SJCRH30 (cell line): ENCODE measurements at regions not wholly inside any gene's neighbourhood (a gene's known extent, or its start where the extent isn't known, plus 50 kb on each side); places are given as distances from the start of the nearest gene placed in this dataset.
A peak's percentile ranks its signal among the peaks of the same experiment; 100 is the strongest.

Source experiments
- DNase-seq, 2 experiments: peaks; one replicate each; pipeline ENCODE4 v3.0.0-alpha.2; 2015 to 2020
- H3K27ac ChIP-seq: fragments of 250-450 bp; sonication (Bioruptor Pico); 2 replicates; pipeline ENCODE4 v1.5.1; 2020; ENCODE audit warnings: mild to moderate bottlenecking, moderate library complexity
- H3K27me3 ChIP-seq: fragments of 250-450 bp; sonication (Bioruptor Pico); 2 replicates; pipeline ENCODE4 v1.5.1; 2020; ENCODE audit warnings: mild to moderate bottlenecking, moderate library complexity
- H3K36me3 ChIP-seq: fragments of 250-450 bp; sonication (Bioruptor Pico); 2 replicates; pipeline ENCODE4 v1.5.1; 2020; ENCODE audit warnings: mild to moderate bottlenecking, moderate library complexity
- H3K4me1 ChIP-seq: fragments of 250-450 bp; sonication (Bioruptor Pico); 2 replicates; pipeline ENCODE4 v1.5.1; 2020; ENCODE audit warnings: mild to moderate bottlenecking, moderate library complexity
- H3K4me3 ChIP-seq: fragments of 250-450 bp; sonication (Bioruptor Pico); 2 replicates; pipeline ENCODE4 v1.5.1; 2020; ENCODE audit warnings: mild to moderate bottlenecking, moderate library complexity
- H3K9me3 ChIP-seq: fragments of 250-450 bp; sonication (Bioruptor Pico); replicated peaks from 2 replicates; pipeline ENCODE4 v1.5.1; 2020; ENCODE audit warnings: mild to moderate bottlenecking, moderate library complexity

DNA sequence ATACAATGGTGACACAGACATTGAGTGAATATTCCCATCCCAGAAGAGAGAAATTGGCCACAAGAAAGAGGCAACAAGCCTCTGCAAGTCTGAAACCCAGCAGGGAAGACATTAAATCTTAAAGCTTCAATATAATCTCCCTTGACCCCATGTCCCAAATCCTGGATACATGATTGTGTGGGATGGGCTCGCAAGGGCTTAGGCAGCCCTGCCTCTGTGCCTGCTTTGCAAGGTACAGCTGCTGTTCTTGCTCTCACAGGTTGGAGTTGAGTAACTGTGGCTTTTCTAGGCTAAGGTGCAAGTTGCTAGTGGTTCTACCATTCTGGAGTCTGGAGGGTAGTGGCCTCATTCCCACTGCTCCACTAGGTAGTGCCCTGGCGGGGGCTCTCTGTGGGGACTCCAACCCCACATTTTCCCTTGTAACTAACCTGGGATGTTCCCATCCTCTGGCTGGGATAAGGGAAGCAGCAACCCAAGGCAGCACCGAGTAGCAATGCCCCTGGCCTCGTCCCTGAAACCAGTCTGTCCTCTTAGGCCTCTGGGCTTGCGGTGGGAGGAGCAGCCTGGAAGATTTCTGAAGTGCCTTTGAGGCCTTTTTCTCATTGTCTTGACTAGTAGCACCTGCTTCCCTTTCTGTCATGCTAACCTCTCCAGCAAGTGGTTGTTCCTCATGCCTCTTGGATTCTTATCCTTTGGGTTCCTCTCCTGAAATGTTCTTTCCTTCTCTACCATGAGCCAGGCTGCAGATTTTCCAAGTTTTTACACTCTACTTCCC is 90.0 kb downstream of the FAM174B start:
- Histone ChIP-seq H3K27ac (no peak overlapping the region), H3K4me3 (no peak overlapping the region), H3K4me1 (peaks cover 8% of the 10 kb centered on the region), H3K9me3 (no peaks in the 10 kb centered on the region), H3K27me3 (no peaks in the 10 kb centered on the region), H3K36me3 (no peaks in the 10 kb centered on the region)
- DNase-seq = no peak

DNA sequence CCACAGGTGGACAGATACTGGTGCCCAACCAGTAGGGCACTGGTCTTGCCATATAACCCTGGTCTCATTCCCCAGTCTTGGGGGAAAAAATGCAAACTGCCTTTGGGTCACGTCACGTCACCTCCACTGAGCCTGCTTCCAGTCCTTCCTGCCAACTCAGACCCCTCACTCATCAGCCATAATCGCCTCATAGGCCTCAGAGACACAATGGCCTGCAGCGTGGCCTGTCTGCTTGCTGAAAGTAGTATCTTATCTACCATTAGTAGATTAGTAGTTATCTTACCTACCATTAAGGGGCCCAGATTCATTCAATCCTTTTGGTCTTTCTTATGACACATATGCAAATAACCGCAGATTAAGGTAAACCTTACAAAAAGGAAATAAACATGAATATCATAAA is 93.8 kb downstream of the FAM174B start:
- no peaks in the 10 kb centered on the region for H3K36me3 ChIP-seq
- H3K4me1 ChIP-seq = peaks cover 8% of the 10 kb centered on the region

GRCh38 chr15:92553317-92553716 is 102.3 kb downstream of the FAM174B start:
- Histone ChIP-seq H3K4me1 (no peaks in the 10 kb centered on the region), H3K27ac (no peak overlapping the region), H3K36me3 (no peaks in the 10 kb centered on the region), H3K9me3 (no peaks in the 10 kb centered on the region), H3K4me3 (no peak overlapping the region), H3K27me3 (no peaks in the 10 kb centered on the region)
- DNase-seq = no peak

More for the DNA sequence above, 93.8 kb downstream of the FAM174B start:
- no peaks in the 10 kb centered on the region for H3K27me3 ChIP-seq
- no peak for DNase-seq
- no peak overlapping the region for H3K4me3 ChIP-seq
- no peaks in the 10 kb centered on the region for H3K9me3 ChIP-seq
- no peak overlapping the region for H3K27ac ChIP-seq

DNA sequence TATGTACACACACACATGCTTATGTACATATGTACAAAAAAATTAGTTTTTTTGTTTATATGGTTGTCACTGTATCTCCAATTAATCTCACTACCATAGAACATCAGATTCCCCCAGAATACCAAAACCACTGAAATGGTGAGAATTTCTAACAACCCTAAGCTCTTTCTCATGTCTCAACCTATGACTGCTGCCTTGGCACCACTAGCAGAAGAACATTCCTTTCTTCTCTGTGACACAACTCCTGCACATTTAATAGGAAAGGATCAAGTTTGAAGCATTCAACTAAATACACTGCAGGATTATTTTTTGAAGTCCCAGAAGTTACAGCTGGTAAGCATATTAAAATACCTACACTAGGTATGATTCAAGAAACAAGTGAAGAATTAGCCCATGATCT is 109.6 kb downstream of the FAM174B start:
- Histone ChIP-seq H3K36me3 (no peaks in the 10 kb centered on the region), H3K4me3 (no peak overlapping the region), H3K9me3 (no peaks in the 10 kb centered on the region), H3K27ac (no peak overlapping the region), H3K4me1 (peaks cover 12% of the 10 kb centered on the region), H3K27me3 (no peaks in the 10 kb centered on the region)
- no peak for DNase-seq

DNA sequence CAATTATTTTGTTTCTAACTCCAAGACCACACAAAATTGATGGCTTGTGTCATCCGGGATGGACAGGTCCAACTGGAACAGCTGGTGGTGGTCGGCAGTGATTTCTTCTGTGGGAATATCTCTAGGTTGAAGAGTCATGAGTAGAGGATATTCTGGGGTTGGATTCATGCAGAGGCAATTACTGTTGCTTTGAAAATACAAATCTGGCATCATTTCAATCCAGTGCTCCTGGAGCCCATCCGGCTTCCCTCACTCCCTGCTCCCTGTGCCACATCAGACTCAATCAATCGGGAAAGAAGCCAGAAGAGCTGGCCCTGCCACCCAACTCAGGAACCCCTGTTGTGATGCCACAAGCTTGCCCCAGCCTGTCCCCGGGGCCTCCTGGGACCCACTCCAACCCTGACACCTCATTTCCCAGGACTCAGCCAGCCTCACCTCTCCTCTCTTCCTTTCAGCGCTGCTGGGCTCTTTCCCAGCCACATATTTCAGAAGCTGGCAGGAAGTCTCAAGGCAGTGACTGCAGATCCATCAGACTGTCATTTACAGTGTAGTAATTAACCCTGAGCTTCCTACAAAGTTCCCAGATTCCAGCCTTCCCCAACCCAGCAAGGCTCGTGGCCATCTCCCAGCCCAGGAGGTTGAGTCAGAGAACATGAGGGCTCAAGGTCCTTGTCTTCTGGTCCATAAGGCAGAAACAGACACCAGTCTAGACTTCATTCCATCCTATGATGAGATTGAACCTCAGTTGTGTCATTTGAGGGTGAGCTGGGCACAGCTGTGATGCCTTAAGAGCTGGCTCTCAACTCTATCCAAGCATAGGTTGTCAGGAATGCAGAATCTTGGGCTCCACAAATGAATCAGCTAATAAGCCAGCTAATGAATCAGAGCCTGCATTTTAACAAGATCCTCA is 114.0 kb downstream of the FAM174B start:
- DNase-seq = peak; percentile 82 to 88
- peak overlapping the region; percentile 91 for H3K27ac ChIP-seq
- no peaks in the 10 kb centered on the region for H3K36me3 ChIP-seq
- peaks cover 34% of the 10 kb centered on the region for H3K4me1 ChIP-seq
- H3K27me3 ChIP-seq = no peaks in the 10 kb centered on the region
- H3K9me3 ChIP-seq = peaks cover 7% of the 10 kb centered on the region
- H3K4me3 ChIP-seq = no peak overlapping the region

DNA sequence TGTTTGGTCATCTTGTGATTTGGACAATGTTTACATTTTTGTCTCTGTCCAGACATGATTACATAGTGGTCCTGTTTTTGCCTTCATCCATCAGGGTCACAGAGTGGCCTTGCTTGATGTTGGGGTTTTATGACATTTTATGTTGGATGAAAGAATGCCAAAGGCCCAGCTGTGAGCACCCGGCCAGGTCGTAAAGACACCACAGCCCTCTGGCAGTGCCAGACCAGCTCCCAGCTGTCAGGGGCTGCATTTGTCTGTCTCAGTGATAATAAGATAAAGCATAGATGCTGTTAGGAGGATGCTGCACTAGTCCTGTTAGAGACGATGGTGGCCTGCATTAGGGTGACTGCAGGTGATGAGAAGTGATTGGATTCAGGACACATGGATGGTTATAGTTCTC is 117.5 kb downstream of the FAM174B start:
- no peak overlapping the region for H3K27ac ChIP-seq
- H3K27me3 ChIP-seq = no peaks in the 10 kb centered on the region
- peaks cover 34% of the 10 kb centered on the region for H3K4me1 ChIP-seq
- H3K36me3 ChIP-seq = no peaks in the 10 kb centered on the region
- peak; percentile 50 to 67 for DNase-seq
- no peak overlapping the region for H3K4me3 ChIP-seq
- H3K9me3 ChIP-seq = peaks cover 12% of the 10 kb centered on the region

- Histone ChIP-seq H3K4me3 (no peak overlapping the region), H3K4me1 (peaks cover 9% of the 10 kb centered on the region), H3K27ac (no peak overlapping the region), H3K36me3 (no peaks in the 10 kb centered on the region), H3K27me3 (no peaks in the 10 kb centered on the region), H3K9me3 (peaks cover 11% of the 10 kb centered on the region)
- peak in 1 of 2 experiments; percentile 13 for DNase-seq
These were observed 122.3 kb downstream of the FAM174B start for GRCh38 chr15:92533298-92533697.

- Histone ChIP-seq H3K27me3 (no peaks in the 10 kb centered on the region), H3K27ac (no peak overlapping the region)
- no peak for DNase-seq
These were observed 124.2 kb downstream of the FAM174B start for GRCh38 chr15:92531406-92531805.

DNA sequence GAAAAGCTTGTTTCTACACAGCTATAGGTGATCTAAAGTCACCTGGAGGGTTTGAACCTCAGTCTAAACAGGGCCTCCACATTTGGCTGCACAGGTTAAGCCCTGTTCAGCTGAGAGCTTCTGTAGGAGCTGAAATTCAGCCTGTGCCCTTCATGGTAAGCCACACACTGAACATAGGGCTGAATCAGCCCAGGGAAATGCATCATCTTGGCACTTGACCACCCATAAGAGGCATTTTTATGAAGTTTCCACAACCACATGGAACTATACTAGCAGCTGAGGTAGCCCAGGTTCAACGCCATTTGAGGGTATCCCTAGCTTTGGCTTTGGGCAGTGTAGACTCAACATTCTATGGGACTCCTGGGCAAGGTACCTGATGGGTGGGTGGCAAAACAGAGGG is 126.8 kb downstream of the FAM174B start:
- DNase-seq = no peak
- Histone ChIP-seq H3K27me3 (no peaks in the 10 kb centered on the region), H3K9me3 (peaks cover 6% of the 10 kb centered on the region; the same call in 1 of the 2 replicates), H3K27ac (no peak overlapping the region), H3K36me3 (no peaks in the 10 kb centered on the region), H3K4me3 (no peak overlapping the region), H3K4me1 (no peaks in the 10 kb centered on the region; the same call in 1 of the 2 replicates)

More at GRCh38 chr15:92531406-92531805, 124.2 kb downstream of the FAM174B start:
- H3K9me3 ChIP-seq = peaks cover 11% of the 10 kb centered on the region
- H3K4me3 ChIP-seq = no peak overlapping the region
- H3K4me1 ChIP-seq = no peaks in the 10 kb centered on the region
- no peaks in the 10 kb centered on the region for H3K36me3 ChIP-seq

GRCh38 chr15:92527197-92527596 is 128.4 kb downstream of the FAM174B start:
- no peak overlapping the region for H3K4me3 ChIP-seq
- no peaks in the 10 kb centered on the region for H3K27me3 ChIP-seq
- DNase-seq = no peak
- no peaks in the 10 kb centered on the region for H3K36me3 ChIP-seq
- H3K4me1 ChIP-seq = no peaks in the 10 kb centered on the region; the same call in 1 of the 2 replicates
- peaks cover 6% of the 10 kb centered on the region; the same call in 1 of the 2 replicates for H3K9me3 ChIP-seq
- H3K27ac ChIP-seq = no peak overlapping the region

GRCh38 chr15:92525758-92526245 is 129.8 kb downstream of the FAM174B start:
- Histone ChIP-seq H3K27ac (no peak overlapping the region), H3K4me3 (no peak overlapping the region), H3K4me1 (peaks cover 9% of the 10 kb centered on the region), H3K9me3 (peaks cover 6% of the 10 kb centered on the region; the same call in 1 of the 2 replicates), H3K36me3 (no peaks in the 10 kb centered on the region), H3K27me3 (no peaks in the 10 kb centered on the region)
- no peak for DNase-seq

DNA sequence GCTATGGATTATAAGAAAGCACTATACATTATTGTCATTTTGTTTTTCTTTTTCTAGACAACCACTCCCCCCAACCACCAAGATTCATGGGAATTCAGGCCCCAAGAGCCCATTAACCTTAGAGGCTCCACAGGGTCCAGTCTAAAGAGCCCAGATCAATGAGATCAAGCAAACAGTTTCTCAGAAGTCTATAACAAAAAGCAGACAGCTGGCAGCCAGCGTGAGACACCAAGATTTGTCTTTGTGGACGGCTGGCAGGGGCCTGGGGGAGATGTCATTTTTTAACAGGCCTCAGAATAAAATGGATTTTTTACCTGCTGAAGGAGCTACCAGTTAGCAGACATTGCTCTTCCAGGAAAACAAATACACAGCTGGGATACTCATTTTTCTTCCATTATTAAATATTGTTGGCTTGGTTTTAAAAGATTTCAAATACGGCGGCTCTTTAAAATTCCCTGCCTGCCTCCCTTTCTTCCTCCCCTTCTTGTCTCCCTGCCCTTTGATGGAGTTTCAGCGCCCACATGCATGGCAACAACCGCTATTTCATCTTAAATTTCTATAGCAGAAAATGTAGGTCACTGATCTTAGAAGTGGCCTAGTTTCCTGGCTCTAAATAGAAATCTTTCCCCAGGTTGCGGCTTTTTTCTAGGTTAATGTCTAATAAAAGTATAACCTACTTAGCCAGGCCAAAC is 130.6 kb downstream of the FAM174B start:
- Histone ChIP-seq H3K9me3 (peaks cover 6% of the 10 kb centered on the region; the same call in 1 of the 2 replicates), H3K27ac (no peak overlapping the region), H3K4me3 (no peak overlapping the region), H3K27me3 (no peaks in the 10 kb centered on the region), H3K36me3 (no peaks in the 10 kb centered on the region), H3K4me1 (peaks cover 10% of the 10 kb centered on the region)
- no peak for DNase-seq

GRCh38 chr15:92524161-92524560 is 130.5 kb downstream of the ST8SIA2 start:
- Histone ChIP-seq H3K4me3 (no peak overlapping the region), H3K36me3 (no peaks in the 10 kb centered on the region), H3K27me3 (no peaks in the 10 kb centered on the region), H3K27ac (no peak overlapping the region), H3K9me3 (no peaks in the 10 kb centered on the region), H3K4me1 (peaks cover 10% of the 10 kb centered on the region)
- no peak for DNase-seq

- H3K27ac ChIP-seq = no peak overlapping the region
- H3K27me3 ChIP-seq = no peaks in the 10 kb centered on the region
- H3K36me3 ChIP-seq = no peaks in the 10 kb centered on the region
- H3K4me1 ChIP-seq = peaks cover 10% of the 10 kb centered on the region
- DNase-seq = no peak
- H3K9me3 ChIP-seq = no peaks in the 10 kb centered on the region
- H3K4me3 ChIP-seq = no peak overlapping the region
These were observed 129.5 kb downstream of the ST8SIA2 start for GRCh38 chr15:92523176-92523575.
